ENCODE measurements at regions not wholly inside any gene's neighbourhood (a gene's known extent, or its start where the extent isn't known, plus 50 kb on each side); places are given as distances from the start of the nearest gene placed in this dataset.

DNA sequence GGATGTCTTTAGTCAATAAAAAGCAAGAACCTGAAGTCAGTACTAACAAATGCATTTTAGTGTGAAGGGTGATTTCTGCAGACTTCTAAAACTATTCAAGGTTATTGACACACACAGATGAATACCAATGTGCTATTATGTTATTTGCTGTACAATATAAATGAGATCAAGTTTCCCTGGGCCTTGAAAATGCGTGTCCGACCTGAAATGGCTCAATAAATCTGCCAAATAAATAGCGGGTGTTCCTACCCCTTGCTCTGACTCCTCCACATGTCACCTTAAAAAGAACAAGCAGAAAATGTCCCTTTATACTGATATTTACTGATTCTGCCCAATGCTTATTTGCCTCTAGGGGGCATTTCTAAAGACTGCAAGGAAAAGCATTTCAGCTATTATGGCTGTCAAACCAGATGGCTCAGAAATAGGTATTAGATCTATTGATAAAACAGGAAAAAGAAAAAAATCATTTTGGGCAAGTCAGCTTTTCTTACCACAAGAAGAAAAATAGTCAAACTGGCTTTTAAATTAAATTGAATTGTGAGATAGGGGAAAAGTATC lies 367.3 kb upstream of the KITLG start:
- TF ChIP-seq, protein P1, sequence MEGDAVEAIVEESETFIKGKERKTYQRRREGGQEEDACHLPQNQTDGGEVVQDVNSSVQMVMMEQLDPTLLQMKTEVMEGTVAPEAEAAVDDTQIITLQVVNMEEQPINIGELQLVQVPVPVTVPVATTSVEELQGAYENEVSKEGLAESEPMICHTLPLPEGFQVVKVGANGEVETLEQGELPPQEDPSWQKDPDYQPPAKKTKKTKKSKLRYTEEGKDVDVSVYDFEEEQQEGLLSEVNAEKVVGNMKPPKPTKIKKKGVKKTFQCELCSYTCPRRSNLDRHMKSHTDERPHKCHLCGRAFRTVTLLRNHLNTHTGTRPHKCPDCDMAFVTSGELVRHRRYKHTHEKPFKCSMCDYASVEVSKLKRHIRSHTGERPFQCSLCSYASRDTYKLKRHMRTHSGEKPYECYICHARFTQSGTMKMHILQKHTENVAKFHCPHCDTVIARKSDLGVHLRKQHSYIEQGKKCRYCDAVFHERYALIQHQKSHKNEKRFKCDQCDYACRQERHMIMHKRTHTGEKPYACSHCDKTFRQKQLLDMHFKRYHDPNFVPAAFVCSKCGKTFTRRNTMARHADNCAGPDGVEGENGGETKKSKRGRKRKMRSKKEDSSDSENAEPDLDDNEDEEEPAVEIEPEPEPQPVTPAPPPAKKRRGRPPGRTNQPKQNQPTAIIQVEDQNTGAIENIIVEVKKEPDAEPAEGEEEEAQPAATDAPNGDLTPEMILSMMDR (IDR thresholded peaks at IDR 0.05; ENCODE audit: low read length) = peak; percentile 21; the same call in 1 of the 2 replicates
- no peak for TF ChIP-seq EZH2 (optimal IDR thresholded peaks at IDR 0.05; ENCODE audit: low read depth, low read length)

All from MM.1S (cell line).